Keratinocyte (primary cell): ENCODE measurements at regions not wholly inside any gene's neighbourhood (a gene's known extent, or its start where the extent isn't known, plus 50 kb on each side); places are given as distances from the start of the nearest gene placed in this dataset.
"Not testable (repeated sequence)": the region's sequence is repeated elsewhere in the genome, so short reads cannot be mapped to it uniquely, and the experiment has no call there.

Experiments used
- DNase-seq: peaks from one replicate; pipeline ENCODE4 v3.0.0-alpha.2; 2011; ENCODE audit warnings: low read depth, missing footprints, low spot score
- FAIRE-seq: peaks from 2 replicates; lab custom pipeline; 2011; peaks lifted over from hg19 to GRCh38; lab: Jason Lieb, UNC
- H2AFZ ChIP-seq: 2 replicates; pipeline ENCODE4 v1.6.0; 2012; ENCODE audit warnings: low read length, control low read depth, inconsistent platforms; ENCODE audit not compliant: control insufficient read depth
- H3K27ac ChIP-seq: 2 replicates; pipeline ENCODE4 v1.5.1; 2011; ENCODE audit warnings: low read length; ENCODE audit not compliant: control insufficient read depth, insufficient read depth
- H3K27me3 ChIP-seq: 3 replicates; pipeline ENCODE4 v1.6.0; 2011; ENCODE audit warnings: low read length; ENCODE audit not compliant: control insufficient read depth, insufficient read depth; ENCODE audit errors: extremely low read depth
- H3K36me3 ChIP-seq, 2 experiments: 2 replicates in 1 of 2; 3 replicates in 1 of 2; pipeline ENCODE4 v1.5.1; 2011; ENCODE audit warnings: low read length in 2 of 2, mild to moderate bottlenecking in 1 of 2; ENCODE audit not compliant: control insufficient read depth in 2 of 2, insufficient read depth in 2 of 2; ENCODE audit errors: extremely low read depth in 1 of 2
- H3K4me1 ChIP-seq: 3 replicates; pipeline ENCODE4 v1.5.1; 2011; ENCODE audit warnings: low read length; ENCODE audit not compliant: control insufficient read depth, insufficient read depth; ENCODE audit errors: extremely low read depth
- H3K4me2 ChIP-seq: 3 replicates; pipeline ENCODE4 v1.6.0; 2011; ENCODE audit warnings: low read depth, low read length; ENCODE audit not compliant: control insufficient read depth, insufficient read depth; ENCODE audit errors: extremely low read depth
- H3K4me3 ChIP-seq, 3 experiments: fragments of 200-600 bp in 1 of 3; sonication (generic) in 1 of 3; 2 replicates in 2 of 3; 3 replicates in 1 of 3; pipeline ENCODE4 v1.5.1; 2011 to 2016; ENCODE audit warnings: low read length in 3 of 3, mild to moderate bottlenecking in 3 of 3, control low read depth in 2 of 3, inconsistent platforms in 1 of 3, low read depth in 1 of 3, mixed read lengths in 1 of 3, mixed run types in 1 of 3, moderate library complexity in 1 of 3; ENCODE audit not compliant: control insufficient read depth in 2 of 3, insufficient read depth in 2 of 3; ENCODE audit errors: extremely low read depth in 1 of 3
- H3K79me2 ChIP-seq: 2 replicates; pipeline ENCODE4 v1.6.0; 2012; ENCODE audit warnings: low read length; ENCODE audit not compliant: control insufficient read depth, insufficient read depth
- H3K9ac ChIP-seq: 3 replicates; pipeline ENCODE4 v1.6.0; 2011; ENCODE audit warnings: low read length; ENCODE audit not compliant: control insufficient read depth, insufficient read depth; ENCODE audit errors: extremely low read depth
- H3K9me1 ChIP-seq: 3 replicates; pipeline ENCODE4 v1.6.0; 2011; ENCODE audit warnings: low read length; ENCODE audit not compliant: control insufficient read depth, insufficient read depth; ENCODE audit errors: extremely low read depth
- H3K9me3 ChIP-seq: 2 replicates; pipeline ENCODE4 v1.5.1; 2012; ENCODE audit warnings: low read depth, low read length; ENCODE audit not compliant: control insufficient read depth
- H4K20me1 ChIP-seq: 3 replicates; pipeline ENCODE4 v1.6.0; 2011; ENCODE audit warnings: low read length; ENCODE audit not compliant: control insufficient read depth, insufficient read depth; ENCODE audit errors: extremely low read depth
- EZH2 ChIP-seq: IDR thresholded peaks from one replicate; pipeline ENCODE4 v1.6.1; 2012; ENCODE audit warnings: inconsistent platforms, mild to moderate bottlenecking, low read length, moderate library complexity
- dilution Hi-C: fragments of 300-500 bp; cut with MboI; formaldehyde crosslinking; loops from one replicate; pipeline ENCODE4 v1.7.0; 2020; ENCODE audit warnings: low sequenced_read_pairs; ENCODE audit not compliant: extremely low pct_ligation_motif_present
- TF ChIP-seq, protein P1 (sequence below), 3 experiments: IDR thresholded peaks in 1 of 3; conservative IDR thresholded peaks in 1 of 3; optimal IDR thresholded peaks in 1 of 3; 2 replicates in 2 of 3; 3 replicates in 1 of 3; pipeline versions ENCODE3 to v1.5.1; 2011; ENCODE audit warnings: low read length in 3 of 3, mild to moderate bottlenecking in 3 of 3, moderate library complexity in 2 of 3, control low read depth in 1 of 3, inconsistent platforms in 1 of 3; ENCODE audit not compliant: insufficient read depth in 2 of 3; ENCODE audit errors: extremely low read depth in 1 of 3

DNA sequence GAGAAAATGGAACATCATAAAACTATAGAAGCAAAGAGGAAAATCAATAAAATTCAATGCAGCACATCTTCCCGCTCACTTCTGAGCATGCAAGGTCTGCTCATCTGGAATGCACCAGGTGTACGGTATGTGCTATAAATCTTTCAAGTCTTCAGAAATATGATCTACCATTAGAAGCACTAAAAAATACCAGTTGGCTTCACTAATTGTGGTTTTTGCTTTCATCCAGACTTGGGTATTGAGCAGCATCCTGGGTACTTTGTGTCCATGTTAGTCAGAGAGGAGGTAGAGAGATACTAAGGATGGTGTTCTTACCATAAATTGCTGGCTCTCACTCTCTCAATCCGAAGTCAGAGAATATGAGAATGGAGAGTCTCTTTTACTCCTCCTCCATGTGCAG lies 477.1 kb downstream of the PPARGC1A start:
- no peak overlapping the region for H3K9ac ChIP-seq
- no peak overlapping the region for H3K4me3 ChIP-seq
- no peaks in the 10 kb centered on the region for H3K36me3 ChIP-seq
- no peaks in the 10 kb centered on the region for H3K9me3 ChIP-seq
- no peaks in the 10 kb centered on the region for H3K27me3 ChIP-seq
- no peak for TF ChIP-seq EZH2
- TF ChIP-seq, protein P1, sequence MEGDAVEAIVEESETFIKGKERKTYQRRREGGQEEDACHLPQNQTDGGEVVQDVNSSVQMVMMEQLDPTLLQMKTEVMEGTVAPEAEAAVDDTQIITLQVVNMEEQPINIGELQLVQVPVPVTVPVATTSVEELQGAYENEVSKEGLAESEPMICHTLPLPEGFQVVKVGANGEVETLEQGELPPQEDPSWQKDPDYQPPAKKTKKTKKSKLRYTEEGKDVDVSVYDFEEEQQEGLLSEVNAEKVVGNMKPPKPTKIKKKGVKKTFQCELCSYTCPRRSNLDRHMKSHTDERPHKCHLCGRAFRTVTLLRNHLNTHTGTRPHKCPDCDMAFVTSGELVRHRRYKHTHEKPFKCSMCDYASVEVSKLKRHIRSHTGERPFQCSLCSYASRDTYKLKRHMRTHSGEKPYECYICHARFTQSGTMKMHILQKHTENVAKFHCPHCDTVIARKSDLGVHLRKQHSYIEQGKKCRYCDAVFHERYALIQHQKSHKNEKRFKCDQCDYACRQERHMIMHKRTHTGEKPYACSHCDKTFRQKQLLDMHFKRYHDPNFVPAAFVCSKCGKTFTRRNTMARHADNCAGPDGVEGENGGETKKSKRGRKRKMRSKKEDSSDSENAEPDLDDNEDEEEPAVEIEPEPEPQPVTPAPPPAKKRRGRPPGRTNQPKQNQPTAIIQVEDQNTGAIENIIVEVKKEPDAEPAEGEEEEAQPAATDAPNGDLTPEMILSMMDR (optimal IDR thresholded peaks at IDR 0.05 in 1 of 3, IDR thresholded peaks at IDR 0.05 in 1 of 3, conservative IDR thresholded peaks at IDR 0.05 in 1 of 3; ENCODE audit: extremely low read depth in 1 of 3, insufficient read depth in 2 of 3, low read length in 3 of 3), result no peak
- H2AFZ ChIP-seq, result no peak overlapping the region
- dilution Hi-C loops, result no loop called here
- no peaks in the 10 kb centered on the region for H3K79me2 ChIP-seq
- FAIRE-seq, result no peak
- H3K9me1 ChIP-seq, result no peaks in the 10 kb centered on the region
- H3K4me1 ChIP-seq, result no peaks in the 10 kb centered on the region
- no peak overlapping the region for H3K4me2 ChIP-seq
- H3K27ac ChIP-seq, result no peak overlapping the region
- no peak for DNase-seq
- no peaks in the 10 kb centered on the region for H4K20me1 ChIP-seq

DNA sequence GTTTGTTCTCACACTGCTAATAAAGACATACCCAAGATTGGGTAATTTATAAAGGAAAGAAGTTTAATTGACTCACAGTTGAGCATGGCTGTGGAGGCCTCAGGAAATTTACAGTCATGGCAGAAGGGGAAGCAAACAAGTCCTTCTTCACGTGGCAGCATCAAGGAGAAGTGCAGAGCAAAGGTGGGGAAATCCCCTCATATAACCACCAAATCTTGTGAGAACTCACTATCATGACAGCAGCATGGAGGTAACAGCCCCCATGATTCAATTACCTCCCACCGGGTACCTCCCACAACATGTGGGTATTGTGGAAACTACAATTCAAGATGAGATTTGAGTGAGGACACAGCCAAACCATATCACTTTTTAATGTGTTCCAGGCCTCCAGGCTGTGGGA lies 480.9 kb downstream of the PPARGC1A start:
- DNase-seq, H4K20me1 ChIP-seq, H3K9me3 ChIP-seq, H3K27ac ChIP-seq, FAIRE-seq, H3K27me3 ChIP-seq, dilution Hi-C loops, H3K9ac ChIP-seq, H3K4me3 ChIP-seq, H2AFZ ChIP-seq, H3K9me1 ChIP-seq, H3K4me1 ChIP-seq, H3K36me3 ChIP-seq, H3K79me2 ChIP-seq, H3K4me2 ChIP-seq: not testable (repeated sequence)

DNA sequence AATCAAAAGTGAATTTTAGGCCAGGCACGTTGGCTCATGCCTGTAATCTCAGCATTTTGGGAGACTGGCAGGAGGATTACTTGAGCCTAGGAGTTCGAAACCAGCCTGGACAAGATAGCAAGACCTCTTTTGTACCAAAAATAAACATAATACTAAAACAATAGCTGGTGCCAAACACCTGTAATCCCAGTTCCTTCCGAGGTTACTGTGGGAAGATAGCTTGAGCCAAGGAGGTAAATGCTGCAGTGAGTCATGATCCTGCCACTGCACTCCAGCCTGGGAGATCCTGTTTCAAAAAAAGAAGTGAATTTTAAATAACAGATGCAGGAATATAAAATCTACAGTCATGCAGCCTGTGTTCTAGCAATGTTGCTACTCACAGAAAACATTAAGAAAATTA lies 488.3 kb downstream of the PPARGC1A start:
- Histone ChIP-seq H3K9ac (no peak overlapping the region), H4K20me1 (no peaks in the 10 kb centered on the region), H3K27me3 (no peaks in the 10 kb centered on the region), H3K27ac (no peak overlapping the region), H3K4me3 (no peak overlapping the region), H3K9me3 (no peaks in the 10 kb centered on the region), H2AFZ (no peak overlapping the region), H3K79me2 (no peaks in the 10 kb centered on the region), H3K4me2 (no peak overlapping the region), H3K9me1 (no peaks in the 10 kb centered on the region), H3K36me3 (no peaks in the 10 kb centered on the region), H3K4me1 (no peaks in the 10 kb centered on the region)
- no peak for FAIRE-seq
- dilution Hi-C loops, result no loop called here
- TF ChIP-seq, protein P1 (optimal IDR thresholded peaks at IDR 0.05 in 1 of 3, IDR thresholded peaks at IDR 0.05 in 1 of 3, conservative IDR thresholded peaks at IDR 0.05 in 1 of 3; ENCODE audit: extremely low read depth in 1 of 3, insufficient read depth in 2 of 3, low read length in 3 of 3), result no peak
- TF ChIP-seq EZH2, result no peak
- DNase-seq, result no peak
